Stimulated activated CD4-positive, alpha-beta T cell treated with anti-CD3 and anti-CD28 coated beads, Interleukin-15, amount 100 ng/mL, for 24 hours (primary cell): ENCODE measurements at regions not wholly inside any gene's neighbourhood (a gene's known extent, or its start where the extent isn't known, plus 50 kb on each side); places are given as distances from the start of the nearest gene placed in this dataset.

Experiments used
- DNase-seq: peaks from one replicate; pipeline ENCODE4 v3.0.0-alpha.2; 2020

DNA sequence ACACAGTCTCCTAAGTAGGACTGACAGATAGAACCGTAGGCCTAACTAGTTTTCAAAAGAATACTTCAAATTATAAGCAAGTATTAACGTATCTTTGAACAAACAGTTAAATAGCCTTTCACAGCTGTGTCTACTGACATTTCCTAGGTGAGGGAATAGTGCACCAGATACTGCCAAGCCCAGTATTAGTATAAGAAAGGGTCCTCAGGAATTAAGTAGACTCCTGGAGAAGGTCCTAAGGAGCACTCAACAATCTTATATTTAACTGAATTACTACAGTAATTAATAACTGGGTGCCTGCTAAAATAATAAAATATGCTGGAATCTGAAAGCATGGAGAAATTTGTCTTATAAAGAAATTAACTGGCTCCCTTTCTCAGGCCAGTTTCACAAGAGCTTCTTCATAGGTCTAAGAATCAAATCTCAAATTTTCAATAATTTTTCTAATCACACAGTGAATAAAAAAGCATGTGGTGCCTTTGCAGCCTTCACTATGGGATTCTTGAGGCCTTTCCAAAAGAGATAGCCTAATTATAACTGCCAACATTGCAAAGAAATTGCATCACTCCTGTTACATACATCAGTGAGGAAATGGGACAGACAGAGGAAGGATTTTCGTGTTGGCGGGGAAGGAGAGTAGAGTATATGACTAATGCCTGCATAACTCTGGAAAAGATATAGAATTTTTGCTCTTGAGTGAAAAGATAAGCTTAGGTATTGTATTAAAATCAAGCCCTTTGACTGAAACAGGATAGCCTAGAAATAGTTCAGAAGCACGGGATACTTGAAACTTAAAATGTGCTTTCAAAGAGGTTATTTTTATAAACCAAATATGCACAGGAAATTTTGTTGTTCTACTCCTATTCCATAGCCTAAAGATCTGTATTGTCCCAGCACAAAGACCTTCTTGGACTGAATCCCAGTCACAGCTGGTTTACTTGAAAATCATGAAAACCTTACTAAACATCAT, 228.6 kb upstream of the STK17B start:
- no peak for DNase-seq

DNA sequence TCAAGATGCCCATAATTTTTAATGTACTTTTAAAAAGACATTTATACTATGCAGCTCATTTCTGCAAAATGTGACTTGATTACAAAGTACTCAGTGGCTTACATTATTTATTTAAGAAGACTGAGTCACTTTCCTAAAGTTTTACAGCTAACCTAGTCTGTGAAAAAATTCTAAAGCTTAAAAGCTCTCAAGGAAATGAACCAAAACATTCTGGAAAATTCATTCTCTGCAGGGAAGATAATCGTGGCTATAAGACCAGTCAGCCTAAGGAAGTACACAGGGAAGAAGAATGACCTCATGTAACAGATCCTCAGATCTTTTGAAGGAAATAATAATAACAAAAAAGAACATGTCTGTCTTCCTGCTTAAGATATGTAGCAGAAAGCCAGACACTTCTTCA, 232.1 kb upstream of the STK17B start:
- no peak for DNase-seq

- no peak for DNase-seq
These were observed 232.9 kb upstream of the STK17B start for GRCh38 chr2:196404276-196404675.

- no peak for DNase-seq
These were observed 231.7 kb upstream of the CCDC150 start for GRCh38 chr2:196407675-196408264.

DNA sequence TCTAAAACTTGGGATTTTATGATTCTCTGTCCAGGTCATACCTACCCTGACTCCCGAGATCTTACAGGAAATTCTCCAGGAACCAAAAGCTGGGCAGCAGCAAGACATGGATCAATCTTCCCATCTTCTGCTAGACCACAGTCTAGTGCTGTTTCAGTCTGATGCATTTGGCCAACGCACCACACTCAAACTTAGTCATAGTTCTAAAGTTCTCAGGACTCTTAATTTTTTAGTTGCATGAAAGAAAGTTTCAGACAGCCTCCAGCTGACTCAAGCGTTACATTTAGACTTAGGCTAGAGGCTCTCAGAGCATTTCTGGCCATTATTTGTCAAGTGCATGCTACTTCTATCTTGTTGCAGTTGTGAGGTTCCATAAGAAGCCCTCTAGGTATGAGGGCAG, 230.1 kb upstream of the CCDC150 start:
- no peak for DNase-seq

- DNase-seq, result no peak
These were observed 229.5 kb upstream of the CCDC150 start for GRCh38 chr2:196410008-196410407.

DNA sequence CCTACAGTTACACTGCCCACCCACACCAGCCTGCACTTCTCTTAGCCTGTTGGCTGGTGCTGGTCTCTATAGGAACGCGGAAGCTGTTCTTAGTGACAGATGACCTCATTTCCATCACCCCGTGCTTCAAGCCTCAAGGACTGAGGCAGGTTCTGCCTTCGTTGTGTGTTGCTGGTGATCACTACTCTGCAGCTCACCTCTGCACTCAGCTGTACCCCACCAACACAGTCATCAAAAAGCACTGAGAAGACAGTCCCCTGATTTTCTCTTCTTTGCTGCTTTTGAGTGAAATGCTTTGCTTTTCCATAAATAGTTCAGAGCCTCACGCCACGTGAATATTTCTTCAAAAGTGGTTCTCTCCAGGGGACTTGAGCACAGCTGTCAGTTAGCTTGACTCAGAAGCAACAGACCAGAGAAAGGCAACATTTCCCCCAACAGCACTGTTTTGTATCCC, 225.7 kb upstream of the CCDC150 start:
- DNase-seq, result no peak

- peak; percentile 14 for DNase-seq
These were observed 224.1 kb upstream of the CCDC150 start for GRCh38 chr2:196415384-196415783.

DNA sequence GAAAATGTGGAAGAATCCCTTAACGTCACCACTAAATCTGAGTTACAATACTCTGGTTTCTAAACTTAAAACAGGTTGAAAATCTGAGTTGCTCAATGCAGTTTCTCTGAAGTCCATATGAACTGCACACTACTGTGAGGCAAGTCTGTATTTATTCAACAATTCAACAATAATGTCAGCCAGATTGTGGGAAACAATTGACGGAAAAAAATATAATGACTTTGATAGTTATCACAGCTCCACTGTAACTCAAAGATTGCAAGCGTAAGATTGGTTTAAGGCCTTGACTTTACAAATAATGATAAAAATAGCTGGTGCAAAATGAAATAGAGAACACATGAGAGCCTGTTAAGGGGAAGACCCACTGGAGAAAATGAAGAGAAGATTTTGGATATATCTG, 219.4 kb upstream of the CCDC150 start:
- DNase-seq, result no peak

GRCh38 chr2:196421880-196422279, 217.6 kb upstream of the CCDC150 start:
- no peak for DNase-seq

- no peak for DNase-seq
These were observed 217.2 kb upstream of the CCDC150 start for GRCh38 chr2:196422361-196422760.

DNA sequence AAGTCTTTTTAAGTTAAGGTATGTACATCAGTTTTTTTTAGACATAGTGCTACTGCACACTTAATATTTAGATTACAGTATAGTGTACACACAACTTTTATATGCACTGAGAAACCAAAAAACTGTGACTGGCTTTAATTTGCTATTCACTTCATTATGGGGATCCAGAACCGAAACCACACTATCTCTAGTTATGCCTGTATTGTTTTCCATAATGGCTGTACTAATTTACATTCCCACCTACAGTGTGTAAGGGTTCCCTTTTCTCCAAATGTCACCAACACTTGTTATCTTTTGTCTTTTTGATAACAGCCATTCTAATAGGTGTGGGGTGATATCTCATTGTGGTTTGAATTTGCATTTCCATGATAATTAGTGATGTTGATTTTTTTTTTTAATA, 213.4 kb upstream of the CCDC150 start:
- no peak for DNase-seq

DNA sequence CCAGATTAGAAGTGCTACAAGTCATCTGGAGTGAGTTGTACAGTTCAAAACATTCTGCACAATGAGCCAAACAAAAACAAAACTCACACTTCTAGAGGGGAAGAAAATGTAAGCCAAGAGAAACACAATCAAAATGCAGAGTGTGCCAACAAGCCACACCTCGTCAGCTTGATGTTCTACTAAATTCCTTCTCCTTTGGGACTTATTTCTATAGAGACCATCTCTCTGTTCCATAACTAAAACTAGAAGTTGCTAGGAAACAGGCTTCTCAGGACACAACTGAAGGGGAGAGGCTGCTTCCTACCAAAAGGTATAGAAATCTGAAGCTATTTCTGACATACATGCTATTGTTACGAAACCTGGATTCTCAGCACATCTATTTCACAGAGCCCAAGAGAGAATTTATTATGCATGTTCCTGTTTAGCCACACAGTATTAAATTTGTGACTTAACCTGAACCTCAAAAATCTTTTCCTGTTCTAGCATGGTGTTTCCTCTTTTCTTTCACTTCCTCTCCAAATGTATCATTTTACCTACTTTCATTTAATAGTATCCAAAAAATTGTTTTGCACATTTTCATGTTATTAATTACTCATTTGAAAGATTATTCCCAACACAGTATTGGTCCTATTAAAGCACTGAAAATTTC, 211.4 kb upstream of the CCDC150 start:
- DNase-seq, result no peak

GRCh38 chr2:196431076-196431475, 208.4 kb upstream of the CCDC150 start:
- no peak for DNase-seq

GRCh38 chr2:196431957-196432356, 207.6 kb upstream of the CCDC150 start:
- DNase-seq, result no peak

GRCh38 chr2:196433116-196433515, 206.4 kb upstream of the CCDC150 start:
- no peak for DNase-seq

DNA sequence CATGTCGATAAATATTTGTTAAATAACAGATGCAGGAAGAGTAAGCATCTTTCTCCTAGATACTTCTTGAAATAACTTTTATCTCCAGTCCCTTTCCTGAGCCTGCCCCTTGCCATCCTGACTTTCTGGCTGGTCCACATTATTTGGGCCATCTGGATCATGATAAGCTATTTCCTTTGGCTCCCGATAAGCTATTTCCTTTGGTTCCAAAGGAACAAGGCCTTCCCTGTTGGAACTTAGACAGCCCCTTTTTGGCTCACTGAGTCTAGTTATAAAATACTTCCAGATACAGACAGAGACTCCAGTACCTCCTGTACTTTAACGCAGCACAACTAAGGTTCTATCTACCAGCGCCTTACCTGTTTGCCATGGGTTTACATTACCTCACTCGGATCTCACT, 205.3 kb upstream of the CCDC150 start:
- no peak for DNase-seq

GRCh38 chr2:196435189-196435588, 204.3 kb upstream of the CCDC150 start:
- no peak for DNase-seq

- DNase-seq, result no peak
These were observed 201.9 kb upstream of the CCDC150 start for GRCh38 chr2:196437626-196438025.

DNA sequence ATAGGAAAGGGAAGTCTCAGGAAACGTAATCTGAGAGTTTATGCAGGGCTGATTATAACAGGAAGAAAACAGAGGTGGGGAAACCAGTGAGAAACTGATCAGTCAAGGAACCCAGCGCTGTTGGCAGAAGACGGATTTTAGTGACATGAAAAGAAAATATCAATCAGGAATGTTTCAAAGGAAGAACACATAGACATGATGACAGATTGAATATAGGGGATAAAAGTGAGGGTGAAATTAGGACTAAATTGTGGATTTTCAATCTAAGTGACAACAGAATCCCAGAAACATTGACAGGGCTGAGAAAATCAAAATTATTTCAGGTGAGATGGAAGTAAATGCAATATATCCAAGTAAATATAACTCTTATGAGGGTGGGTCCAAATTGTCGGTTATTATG, 199.8 kb upstream of the CCDC150 start:
- no peak for DNase-seq

DNA sequence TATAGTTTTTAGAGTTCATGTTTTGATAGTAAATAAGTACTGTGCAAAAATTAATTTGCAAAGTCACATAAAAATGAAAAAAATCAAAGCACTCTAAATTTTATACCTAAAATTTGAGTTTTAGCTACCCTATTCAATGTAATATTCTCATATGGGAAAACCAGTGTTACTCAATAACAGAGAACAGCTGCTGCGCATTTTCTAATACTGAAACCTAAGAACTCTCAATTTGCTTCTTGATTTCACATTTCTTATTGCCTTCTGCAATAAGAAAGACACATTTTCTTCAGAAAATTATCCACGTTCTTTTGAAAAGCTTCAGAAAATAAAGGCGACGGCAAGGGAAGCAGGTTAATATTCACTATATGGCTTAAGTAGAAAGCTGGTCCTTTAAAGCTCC, 199.1 kb upstream of the CCDC150 start:
- no peak for DNase-seq

GRCh38 chr2:196441527-196441926, 198.0 kb upstream of the CCDC150 start:
- DNase-seq, result no peak

DNA sequence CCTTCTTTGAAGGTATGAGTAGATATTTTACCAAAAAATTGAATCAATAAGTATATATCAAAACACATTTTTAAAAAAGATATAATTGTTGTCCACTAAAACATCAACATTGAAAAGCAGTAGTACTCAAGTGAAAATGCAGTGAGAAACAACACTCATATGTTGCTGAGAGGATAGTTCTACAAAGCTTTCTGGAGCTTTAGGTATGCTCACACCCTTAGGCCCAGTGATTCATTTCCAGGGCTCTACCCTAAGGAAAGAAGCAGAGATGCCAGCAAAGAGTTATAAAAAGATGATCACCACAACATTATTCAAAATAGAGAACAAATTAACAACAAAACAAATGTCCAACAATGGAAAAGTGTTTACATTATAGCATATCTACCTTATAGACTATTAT, 197.3 kb upstream of the CCDC150 start:
- DNase-seq, result no peak

- no peak for DNase-seq
These were observed 195.1 kb upstream of the CCDC150 start for GRCh38 chr2:196444442-196444841.
